Mesendoderm (in vitro differentiated cells): ENCODE measurements at regions not wholly inside any gene's neighbourhood (a gene's known extent, or its start where the extent isn't known, plus 50 kb on each side); places are given as distances from the start of the nearest gene placed in this dataset.
"Not testable (repeated sequence)": the region's sequence is repeated elsewhere in the genome, so short reads cannot be mapped to it uniquely, and the experiment has no call there.

Experiments used
- DNase-seq: peaks from one replicate; pipeline ENCODE4 v3.0.0; 2013
- H2AK5ac ChIP-seq: 2 replicates; pipeline ENCODE4 v1.6.1; 2013; ENCODE audit warnings: low read length, inconsistent platforms
- H2BK120ac ChIP-seq: 2 replicates; pipeline ENCODE4 v1.6.1; 2013; ENCODE audit warnings: low read depth, mild to moderate bottlenecking, low read length, moderate library complexity, mixed read lengths
- H2BK15ac ChIP-seq: replicated peaks from 2 replicates; pipeline ENCODE4 v1.6.1; 2013; ENCODE audit warnings: low read depth, mild to moderate bottlenecking, moderate library complexity
- H2BK5ac ChIP-seq: 2 replicates; pipeline ENCODE4 v1.6.1; 2013; ENCODE audit warnings: low read length, inconsistent platforms
- H3K18ac ChIP-seq: 2 replicates; pipeline ENCODE4 v1.6.1; 2013; ENCODE audit warnings: mild to moderate bottlenecking, low read length, mixed read lengths
- H3K23ac ChIP-seq: one replicate; pipeline ENCODE4 v1.6.1; 2013; ENCODE audit warnings: low read length
- H3K27ac ChIP-seq: 2 replicates; pipeline ENCODE4 v1.5.1; 2013; ENCODE audit warnings: low read depth, mild to moderate bottlenecking, inconsistent platforms, low read length, moderate library complexity
- H3K27me3 ChIP-seq: 2 replicates; pipeline ENCODE4 v1.6.1; 2013; ENCODE audit warnings: low read length, control low read depth, mild to moderate bottlenecking, inconsistent platforms; ENCODE audit not compliant: insufficient read depth, poor library complexity
- H3K36me3 ChIP-seq: 2 replicates; pipeline ENCODE4 v1.6.1; 2013; ENCODE audit warnings: low read length, inconsistent platforms; ENCODE audit not compliant: control insufficient read depth, insufficient read depth
- H3K4ac ChIP-seq: one replicate; pipeline ENCODE4 v1.6.1; 2013; ENCODE audit warnings: low read depth, mild to moderate bottlenecking, low read length, moderate library complexity
- H3K4me1 ChIP-seq: 2 replicates; pipeline ENCODE4 v1.6.1; 2013; ENCODE audit warnings: low read depth, low read length, inconsistent platforms; ENCODE audit not compliant: control insufficient read depth
- H3K4me2 ChIP-seq: 2 replicates; pipeline ENCODE4 v1.6.1; 2013; ENCODE audit warnings: low read length
- H3K4me3 ChIP-seq: 2 replicates; pipeline ENCODE4 v1.5.1; 2013; ENCODE audit warnings: mild to moderate bottlenecking, low read length
- H3K56ac ChIP-seq: one replicate; pipeline ENCODE4 v1.6.1; 2013; ENCODE audit warnings: low read length
- H3K79me1 ChIP-seq: 2 replicates; pipeline ENCODE4 v1.6.1; 2013; ENCODE audit warnings: low read length, inconsistent platforms
- H3K79me2 ChIP-seq: 2 replicates; pipeline ENCODE4 v1.6.1; 2013; ENCODE audit warnings: mild to moderate bottlenecking, low read length; ENCODE audit not compliant: control insufficient read depth, insufficient read depth
- H3K9ac ChIP-seq: 2 replicates; pipeline ENCODE4 v1.6.1; 2013; ENCODE audit warnings: low read length, inconsistent platforms
- H4K5ac ChIP-seq: one replicate; pipeline ENCODE4 v1.6.1; 2013; ENCODE audit warnings: low read length
- H4K8ac ChIP-seq: one replicate; pipeline ENCODE4 v1.6.1; 2013; ENCODE audit warnings: low read depth, mild to moderate bottlenecking, control low read depth, low read length, moderate library complexity
- WGBS: extraction: QIAGEN DNeasy Blood & Tissue Kit; methylation state at CpG from one replicate; pipeline ENCODE4 v1.1.7; 2013; ENCODE audit warnings: low lambda C conversion rate, missing lambda C conversion rate; ENCODE audit not compliant: insufficient coverage; ENCODE audit errors: extremely low coverage; 5-methylcytosine and 5-hydroxymethylcytosine counted together

DNA sequence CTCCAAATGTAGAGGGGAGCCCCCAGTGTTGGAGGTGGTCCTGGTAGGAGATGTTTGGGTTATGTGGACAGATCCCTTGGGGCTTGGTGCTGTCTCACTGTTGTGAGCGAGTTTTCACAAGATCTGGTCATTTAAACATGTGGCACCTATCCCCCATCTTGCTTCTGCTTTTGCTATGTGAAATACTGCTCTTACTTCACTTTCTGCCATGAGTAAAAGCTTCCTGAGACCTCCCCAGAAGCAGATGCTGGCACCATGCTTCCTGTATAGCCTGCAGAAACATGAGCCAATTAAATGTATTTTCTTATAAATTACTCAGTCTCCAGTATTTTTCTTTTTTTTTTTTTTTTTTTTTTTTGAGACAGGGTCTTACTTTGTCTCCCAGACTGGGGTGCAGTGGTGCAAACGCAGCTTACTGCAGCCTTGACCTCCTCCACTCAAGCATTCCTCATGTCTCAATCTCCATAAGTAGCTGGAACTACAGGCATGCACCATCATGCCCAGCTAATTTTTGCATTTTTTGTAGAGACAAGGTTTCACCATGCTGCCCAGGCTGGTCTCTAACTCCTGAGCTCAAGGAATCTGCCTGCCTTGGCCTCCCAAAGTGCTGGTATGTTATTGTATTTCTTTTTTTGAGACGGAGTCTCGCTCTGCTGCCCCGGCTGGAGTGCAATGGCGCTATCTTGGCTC lies 177.1 kb downstream of the ALDH8A1 start:
- Histone ChIP-seq H2BK120ac (no peak overlapping the region), H3K9ac (no peak overlapping the region), H2AK5ac (no peak overlapping the region), H3K4me1 (no peaks in the 10 kb centered on the region), H3K79me1 (no peaks in the 10 kb centered on the region), H3K56ac (no peak overlapping the region), H3K4ac (no peak overlapping the region), H3K27me3 (no peaks in the 10 kb centered on the region), H4K5ac (no peak overlapping the region), H2BK5ac (no peak overlapping the region), H3K79me2 (no peaks in the 10 kb centered on the region), H3K23ac (no peak overlapping the region), H3K27ac (no peak overlapping the region), H3K36me3 (no peaks in the 10 kb centered on the region), H2BK15ac (no peak overlapping the region), H4K8ac (no peak overlapping the region), H3K18ac (no peak overlapping the region), H3K4me3 (no peak overlapping the region), H3K4me2 (no peak overlapping the region)
- no CpG with 5 or more reads among the region's 6 CpGs for WGBS
- DNase-seq, result no peak

DNA sequence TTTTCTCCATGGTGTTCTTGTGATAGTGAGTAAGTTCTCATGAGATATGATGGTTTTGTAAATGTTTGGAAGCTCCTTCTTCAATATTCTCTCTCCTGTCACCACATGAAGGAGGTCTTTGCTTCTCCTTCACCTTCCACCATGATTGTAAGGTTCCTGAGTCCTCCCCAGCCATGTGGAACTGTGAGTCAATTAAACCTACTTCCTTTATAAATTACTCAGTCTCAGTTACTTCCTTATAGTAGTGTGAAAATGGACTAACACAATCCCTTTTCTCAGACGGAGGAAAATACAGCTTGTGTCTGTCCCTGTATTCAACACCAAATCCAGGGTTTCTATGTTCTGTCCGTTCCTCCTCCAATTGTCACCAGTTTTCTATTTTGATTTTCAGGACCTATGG lies 181.0 kb downstream of the ALDH8A1 start:
- no peak overlapping the region for H3K9ac ChIP-seq
- H2BK15ac ChIP-seq, result no peak overlapping the region
- H3K79me1 ChIP-seq, result no peaks in the 10 kb centered on the region
- no peaks in the 10 kb centered on the region for H3K4me1 ChIP-seq
- H3K4me2 ChIP-seq, result no peak overlapping the region
- H3K4ac ChIP-seq, result no peak overlapping the region
- WGBS, result no CpG with 5 or more reads among the region's 2 CpGs
- H3K79me2 ChIP-seq, result no peaks in the 10 kb centered on the region
- no peak overlapping the region for H4K5ac ChIP-seq
- no peaks in the 10 kb centered on the region for H3K36me3 ChIP-seq
- no peak overlapping the region for H2BK120ac ChIP-seq
- no peaks in the 10 kb centered on the region for H3K27me3 ChIP-seq
- no peak overlapping the region for H3K4me3 ChIP-seq
- no peak overlapping the region for H3K23ac ChIP-seq
- H2AK5ac ChIP-seq, result no peak overlapping the region
- H2BK5ac ChIP-seq, result no peak overlapping the region
- H3K27ac ChIP-seq, result no peak overlapping the region
- H4K8ac ChIP-seq, result no peak overlapping the region
- no peak overlapping the region for H3K18ac ChIP-seq
- no peak overlapping the region for H3K56ac ChIP-seq
- no peak for DNase-seq

DNA sequence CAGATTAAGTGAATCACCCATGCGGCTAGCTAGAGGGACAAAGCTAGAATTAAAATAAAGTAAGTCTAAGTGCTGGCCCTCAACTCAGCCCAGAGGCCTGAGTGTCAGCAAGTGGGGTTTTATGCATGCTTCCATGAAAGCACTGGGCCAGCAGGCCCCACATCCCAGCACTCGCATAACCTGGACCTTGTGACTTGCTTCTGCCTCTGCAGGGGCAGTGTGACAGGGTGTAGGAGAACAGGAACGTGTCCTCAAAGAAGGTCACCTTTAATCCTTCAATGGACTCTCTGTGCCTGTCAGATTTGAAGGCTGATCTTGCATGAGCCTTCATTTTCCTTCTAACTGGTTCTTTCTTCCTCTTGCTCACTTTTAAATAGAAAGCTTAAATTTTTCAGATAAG lies 183.4 kb downstream of the ALDH8A1 start:
- Histone ChIP-seq H3K23ac (no peak overlapping the region), H3K79me1 (no peaks in the 10 kb centered on the region), H2BK120ac (no peak overlapping the region), H3K4me3 (no peak overlapping the region), H3K27me3 (no peaks in the 10 kb centered on the region), H3K4me1 (no peaks in the 10 kb centered on the region), H3K4ac (no peak overlapping the region), H3K36me3 (no peaks in the 10 kb centered on the region), H2AK5ac (no peak overlapping the region), H3K56ac (no peak overlapping the region), H2BK15ac (no peak overlapping the region), H3K79me2 (no peaks in the 10 kb centered on the region), H3K18ac (no peak overlapping the region), H4K8ac (no peak overlapping the region), H3K9ac (no peak overlapping the region), H2BK5ac (no peak overlapping the region), H3K27ac (no peak overlapping the region), H4K5ac (no peak overlapping the region), H3K4me2 (no peak overlapping the region)
- WGBS, result no CpG with 5 or more reads among the region's 3 CpGs
- DNase-seq, result no peak

DNA sequence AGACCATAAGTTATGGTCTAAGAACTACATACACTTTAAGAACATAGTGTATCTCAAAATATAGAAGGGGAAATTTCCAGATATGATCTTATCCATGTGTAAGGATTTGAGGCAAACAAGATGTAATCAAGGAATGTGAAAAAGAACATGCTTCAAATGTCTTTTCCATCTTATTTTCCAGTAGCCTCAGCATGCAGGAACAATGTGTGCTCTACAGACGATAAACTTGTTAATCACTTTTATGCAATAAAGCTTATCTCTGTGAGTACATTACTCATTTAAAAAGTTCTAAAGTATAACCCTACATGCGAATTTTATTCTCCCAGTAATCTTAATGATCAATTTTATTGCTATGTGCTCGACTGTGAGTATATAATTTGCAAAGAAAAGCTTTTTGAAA lies 185.2 kb downstream of the ALDH8A1 start:
- no peak overlapping the region for H3K4ac ChIP-seq
- no peaks in the 10 kb centered on the region for H3K4me1 ChIP-seq
- H2BK15ac ChIP-seq, result no peak overlapping the region
- H4K8ac ChIP-seq, result no peak overlapping the region
- no peak overlapping the region for H3K9ac ChIP-seq
- no peak overlapping the region for H2BK120ac ChIP-seq
- WGBS, result no CpG with 5 or more reads among the region's 3 CpGs
- no peaks in the 10 kb centered on the region for H3K79me2 ChIP-seq
- H3K27ac ChIP-seq, result no peak overlapping the region
- H4K5ac ChIP-seq, result no peak overlapping the region
- H2BK5ac ChIP-seq, result no peak overlapping the region
- no peak overlapping the region for H3K4me3 ChIP-seq
- H3K36me3 ChIP-seq, result no peaks in the 10 kb centered on the region
- H3K18ac ChIP-seq, result no peak overlapping the region
- H3K23ac ChIP-seq, result no peak overlapping the region
- no peak overlapping the region for H3K56ac ChIP-seq
- no peaks in the 10 kb centered on the region for H3K79me1 ChIP-seq
- no peak overlapping the region for H3K4me2 ChIP-seq
- H3K27me3 ChIP-seq, result no peaks in the 10 kb centered on the region
- no peak for DNase-seq
- no peak overlapping the region for H2AK5ac ChIP-seq

DNA sequence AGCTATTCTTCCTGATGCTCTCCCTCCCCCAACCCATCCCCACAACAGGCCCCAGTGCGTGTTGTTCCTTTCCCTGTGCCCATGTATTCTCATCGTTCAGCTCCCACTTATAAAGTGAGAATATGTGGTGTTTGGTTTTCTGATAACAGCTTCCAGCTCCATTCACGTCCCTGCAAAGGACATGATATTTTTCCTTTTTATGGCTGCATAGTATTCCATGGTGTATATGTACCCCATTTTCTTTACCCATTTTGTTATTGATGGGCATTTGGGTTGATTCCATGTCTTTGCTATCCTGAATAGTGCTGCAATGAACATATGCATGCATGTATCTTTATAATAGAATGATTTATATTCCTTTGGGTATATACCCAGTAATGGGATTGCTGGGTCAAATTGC lies 186.3 kb downstream of the ALDH8A1 start:
- not testable (repeated sequence) for H3K27ac ChIP-seq, H2AK5ac ChIP-seq, H4K5ac ChIP-seq, H3K27me3 ChIP-seq, H4K8ac ChIP-seq, H3K36me3 ChIP-seq, DNase-seq, H2BK15ac ChIP-seq, H3K9ac ChIP-seq, H2BK5ac ChIP-seq, H3K4me1 ChIP-seq, H3K18ac ChIP-seq, H3K4me3 ChIP-seq, H3K79me1 ChIP-seq, H3K4ac ChIP-seq, H3K23ac ChIP-seq, H3K4me2 ChIP-seq, H2BK120ac ChIP-seq, H3K56ac ChIP-seq, H3K79me2 ChIP-seq
- WGBS, result no CpG with 5 or more reads among the region's 3 CpGs

DNA sequence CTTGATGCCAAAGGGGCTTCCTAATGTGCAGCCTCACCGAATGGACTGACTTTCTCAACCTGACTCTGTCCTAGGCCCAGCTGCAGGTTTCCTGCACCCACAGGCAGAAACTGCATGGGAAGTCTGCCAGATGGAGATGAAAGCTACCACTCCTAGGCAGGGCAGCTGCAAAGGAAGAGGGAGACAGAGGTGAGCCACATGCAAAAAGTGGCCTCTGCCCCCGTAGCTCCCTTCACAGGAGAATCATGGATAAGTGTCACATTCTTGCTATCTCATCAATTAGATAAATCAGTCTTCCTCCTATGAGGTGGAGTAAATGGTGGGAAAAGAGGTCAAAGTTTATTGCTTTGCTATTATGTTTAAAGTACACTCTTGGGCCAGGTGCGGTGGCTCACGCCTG lies 191.3 kb downstream of the ALDH8A1 start:
- Histone ChIP-seq H3K23ac (no peak overlapping the region), H4K8ac (no peak overlapping the region), H3K4me1 (no peaks in the 10 kb centered on the region), H3K4me3 (no peak overlapping the region), H4K5ac (no peak overlapping the region), H3K4me2 (no peak overlapping the region), H3K4ac (no peak overlapping the region), H3K79me2 (no peaks in the 10 kb centered on the region), H3K27ac (no peak overlapping the region), H2BK120ac (no peak overlapping the region), H3K79me1 (no peaks in the 10 kb centered on the region), H3K56ac (no peak overlapping the region), H2AK5ac (no peak overlapping the region), H3K36me3 (no peaks in the 10 kb centered on the region), H3K18ac (no peak overlapping the region), H2BK15ac (no peak overlapping the region), H3K27me3 (no peaks in the 10 kb centered on the region), H3K9ac (no peak overlapping the region), H2BK5ac (no peak overlapping the region)
- WGBS, result no CpG with 5 or more reads among the region's 4 CpGs
- DNase-seq, result no peak
